ENCODE measurements at regions not wholly inside any gene's neighbourhood (a gene's known extent, or its start where the extent isn't known, plus 50 kb on each side); places are given as distances from the start of the nearest gene placed in this dataset.
"Not testable (repeated sequence)": the region's sequence is repeated elsewhere in the genome, so short reads cannot be mapped to it uniquely, and the experiment has no call there.

DNA sequence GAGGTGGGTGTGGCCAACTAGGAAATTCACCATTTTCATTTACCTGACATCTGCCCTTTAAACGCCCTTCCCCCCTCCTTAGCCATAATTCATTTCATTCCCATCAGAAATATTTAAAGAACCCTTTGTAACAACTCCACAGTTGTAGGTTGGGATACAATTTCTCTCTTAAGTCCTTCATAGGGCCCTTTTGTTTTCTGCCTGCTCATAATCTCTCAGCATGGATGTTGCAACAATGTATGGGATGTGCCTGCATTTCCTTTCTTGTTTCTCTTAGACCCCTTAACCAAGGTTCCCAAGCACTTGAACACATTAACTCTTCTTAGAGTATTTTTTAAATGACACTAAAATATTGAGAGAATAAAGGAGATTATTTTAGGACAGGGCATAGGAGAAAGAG, 51.7 kb upstream of the MYO10 start:
- CTCF ChIA-PET: no interaction called here
- POLR2A ChIA-PET: no interaction called here
- TF ChIP-seq L3MBTL2 (conservative IDR thresholded peaks at IDR 0.05): no peak
- no peak for TF ChIP-seq CTBP1 (IDR thresholded peaks at IDR 0.05; ENCODE audit: borderline replicate concordance)
- TF ChIP-seq FOXM1 (IDR thresholded peaks at IDR 0.05; ENCODE audit: borderline replicate concordance): no peak
- TF ChIP-seq SUZ12 (IDR thresholded peaks at IDR 0.05): no peak
- TF ChIP-seq SP1 (IDR thresholded peaks at IDR 0.05): no peak
- no peak for TF ChIP-seq BHLHE40 (IDR thresholded peaks at IDR 0.05; ENCODE audit: borderline replicate concordance)
- DNase-seq (ENCODE audit: extremely low spot score): no peak

DNA sequence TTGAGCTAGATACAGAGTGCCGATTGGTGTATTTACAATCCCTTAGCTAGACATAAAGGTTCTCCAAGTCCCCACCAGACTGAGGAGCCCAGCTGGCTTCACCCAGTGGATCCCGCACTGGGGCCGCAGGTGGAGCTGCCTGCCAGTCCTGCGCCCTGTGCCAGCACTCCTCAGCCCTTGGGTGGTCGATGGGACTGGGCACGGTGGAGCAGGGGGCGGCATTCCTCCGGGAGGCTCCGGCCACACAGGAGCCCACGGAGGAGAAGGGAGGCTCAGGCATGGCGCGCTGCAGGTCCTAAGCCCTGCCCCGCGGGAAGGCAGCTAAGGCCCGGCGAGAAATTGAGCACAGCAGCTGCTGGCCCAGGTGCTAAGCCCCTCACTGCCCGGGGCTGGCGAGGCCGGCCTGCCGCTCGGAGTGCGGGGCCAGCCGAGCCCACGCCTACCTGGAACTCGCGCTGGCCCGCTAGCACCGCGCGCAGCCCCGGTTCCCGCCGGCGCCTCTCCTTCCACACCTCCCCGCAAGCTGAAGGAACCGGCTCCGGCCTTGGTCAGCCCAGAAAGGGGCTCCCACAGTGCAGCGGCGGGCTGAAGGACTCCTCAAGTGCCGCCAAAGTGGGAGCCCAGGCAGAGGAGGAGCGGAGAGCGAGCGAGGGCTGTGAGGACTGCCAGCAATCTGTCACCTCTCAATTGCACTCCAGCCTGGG, 54.9 kb upstream of the MYO10 start:
- POLR2A ChIA-PET; DNase-seq (ENCODE audit: extremely low spot score); CTCF ChIA-PET: not testable (repeated sequence)

DNA sequence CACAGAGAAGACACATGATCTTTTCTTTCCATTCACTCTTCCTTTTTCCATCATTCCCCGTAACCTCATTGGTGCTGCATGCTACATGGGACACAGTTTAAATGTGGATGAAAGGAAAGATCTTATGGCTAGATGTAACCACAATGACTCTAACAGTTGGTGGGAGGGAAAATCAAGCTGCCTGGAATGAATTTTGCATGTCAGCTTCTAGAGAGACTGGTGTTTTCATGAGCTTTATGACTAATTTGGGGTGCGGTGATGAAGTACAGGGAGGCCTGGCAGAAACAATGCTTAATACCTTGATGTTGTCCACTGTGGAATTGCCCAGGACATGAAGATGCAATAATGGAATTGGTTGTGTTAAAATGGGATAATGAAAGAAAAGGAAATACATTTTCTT, 55.9 kb upstream of the MYO10 start:
- ChIA-PET CTCF (no interaction called here), POLR2A (no interaction called here)
- DNase-seq (ENCODE audit: extremely low spot score): no peak
- no peak for TF ChIP-seq TARDBP (IDR thresholded peaks at IDR 0.05)
- no peak for TF ChIP-seq HDGF (IDR thresholded peaks at IDR 0.05; ENCODE audit: borderline replicate concordance)
- TF ChIP-seq FOXM1 (IDR thresholded peaks at IDR 0.05; ENCODE audit: borderline replicate concordance): no peak
- no peak for TF ChIP-seq NFRKB (IDR thresholded peaks at IDR 0.05)
- TF ChIP-seq, protein P1, sequence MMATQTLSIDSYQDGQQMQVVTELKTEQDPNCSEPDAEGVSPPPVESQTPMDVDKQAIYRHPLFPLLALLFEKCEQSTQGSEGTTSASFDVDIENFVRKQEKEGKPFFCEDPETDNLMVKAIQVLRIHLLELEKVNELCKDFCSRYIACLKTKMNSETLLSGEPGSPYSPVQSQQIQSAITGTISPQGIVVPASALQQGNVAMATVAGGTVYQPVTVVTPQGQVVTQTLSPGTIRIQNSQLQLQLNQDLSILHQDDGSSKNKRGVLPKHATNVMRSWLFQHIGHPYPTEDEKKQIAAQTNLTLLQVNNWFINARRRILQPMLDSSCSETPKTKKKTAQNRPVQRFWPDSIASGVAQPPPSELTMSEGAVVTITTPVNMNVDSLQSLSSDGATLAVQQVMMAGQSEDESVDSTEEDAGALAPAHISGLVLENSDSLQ (IDR thresholded peaks at IDR 0.05): no peak
- no peak for TF ChIP-seq ZNF384 (IDR thresholded peaks at IDR 0.05)
- TF ChIP-seq FOXK2 (IDR thresholded peaks at IDR 0.05): no peak
- no peak for TF ChIP-seq SUZ12 (IDR thresholded peaks at IDR 0.05)
- no peak for TF ChIP-seq L3MBTL2 (conservative IDR thresholded peaks at IDR 0.05)
- no peak for TF ChIP-seq SP1 (IDR thresholded peaks at IDR 0.05)
- no peak for TF ChIP-seq BHLHE40 (IDR thresholded peaks at IDR 0.05; ENCODE audit: borderline replicate concordance)

DNA sequence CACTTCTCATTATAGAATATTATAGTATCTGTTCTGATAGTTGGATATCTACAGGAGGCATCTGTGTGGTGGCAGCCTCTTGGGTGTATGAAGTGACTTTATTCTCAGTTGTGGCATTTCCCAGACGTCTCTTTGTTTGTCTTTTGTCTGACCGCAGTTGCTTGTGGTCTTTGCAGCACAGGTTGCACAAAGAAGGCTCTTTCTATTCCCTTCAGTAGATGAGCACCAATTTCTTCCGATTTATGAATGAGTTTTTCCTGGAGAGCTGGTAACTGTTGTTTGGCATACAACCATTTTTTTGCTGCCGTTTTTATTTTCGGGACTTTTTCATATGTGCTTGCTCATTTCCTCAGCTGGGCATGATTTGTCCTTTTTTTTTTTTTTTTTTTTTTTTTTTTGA, 56.4 kb upstream of the MYO10 start:
- ChIA-PET POLR2A (no interaction called here), CTCF (interaction anchor here (0.7 kb wide), 1 partner anchor 46 kb away, joined by 3 read pairs; no protein-coding TSS in a partner anchor)

DNA sequence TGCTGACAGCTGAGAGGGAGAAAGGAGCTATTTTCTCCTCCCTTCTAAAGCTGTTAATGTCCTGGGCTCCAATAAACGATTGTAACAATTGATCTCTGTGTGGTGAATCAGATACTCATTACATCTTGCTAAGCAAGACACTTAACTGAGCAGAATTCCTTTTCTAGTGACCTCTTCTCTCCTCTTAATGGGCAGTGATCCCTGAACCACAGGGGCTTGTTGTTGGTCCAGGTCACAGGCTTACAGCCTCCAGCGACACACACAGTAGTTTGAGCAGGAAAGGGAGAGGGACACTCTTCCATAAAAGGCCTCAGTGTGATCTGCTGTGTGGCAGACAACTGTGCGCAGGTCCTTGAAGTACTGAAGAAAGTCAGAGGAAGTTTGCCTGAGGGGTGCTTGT, 58.5 kb upstream of the MYO10 start:
- ChIA-PET POLR2A (no interaction called here), CTCF (interaction anchor here (1.5 kb wide), 1 partner anchor 18 kb away, joined by 8 read pairs; no protein-coding TSS in a partner anchor)
- TF ChIP-seq BHLHE40 (IDR thresholded peaks at IDR 0.05; ENCODE audit: borderline replicate concordance) (no peak), ARNT (IDR thresholded peaks at IDR 0.05) (no peak), SUZ12 (IDR thresholded peaks at IDR 0.05) (no peak), HDGF (IDR thresholded peaks at IDR 0.05; ENCODE audit: borderline replicate concordance) (no peak), SP1 (IDR thresholded peaks at IDR 0.05) (no peak), LEF1 (IDR thresholded peaks at IDR 0.05; ENCODE audit: borderline replicate concordance) (no peak), ZNF384 (IDR thresholded peaks at IDR 0.05) (no peak), CTBP1 (IDR thresholded peaks at IDR 0.05; ENCODE audit: borderline replicate concordance) (no peak), FOXA1 (IDR thresholded peaks at IDR 0.05) (no peak), TARDBP (IDR thresholded peaks at IDR 0.05) (no peak)
- TF ChIP-seq, protein P1 (IDR thresholded peaks at IDR 0.05): no peak
- DNase-seq (ENCODE audit: extremely low spot score): no peak

More for the DNA sequence above, 56.4 kb upstream of the MYO10 start:
- no peak for DNase-seq (ENCODE audit: extremely low spot score)
- TF ChIP-seq ARNT (IDR thresholded peaks at IDR 0.05) (no peak), HDGF (IDR thresholded peaks at IDR 0.05; ENCODE audit: borderline replicate concordance) (no peak), L3MBTL2 (conservative IDR thresholded peaks at IDR 0.05) (no peak), ZNF384 (IDR thresholded peaks at IDR 0.05) (no peak), FOXK2 (IDR thresholded peaks at IDR 0.05) (no peak), FOXA1 (IDR thresholded peaks at IDR 0.05) (no peak), SUZ12 (IDR thresholded peaks at IDR 0.05) (no peak), CTBP1 (IDR thresholded peaks at IDR 0.05; ENCODE audit: borderline replicate concordance) (no peak), TARDBP (IDR thresholded peaks at IDR 0.05) (no peak)
- TF ChIP-seq, protein P1 (IDR thresholded peaks at IDR 0.05): no peak

DNA sequence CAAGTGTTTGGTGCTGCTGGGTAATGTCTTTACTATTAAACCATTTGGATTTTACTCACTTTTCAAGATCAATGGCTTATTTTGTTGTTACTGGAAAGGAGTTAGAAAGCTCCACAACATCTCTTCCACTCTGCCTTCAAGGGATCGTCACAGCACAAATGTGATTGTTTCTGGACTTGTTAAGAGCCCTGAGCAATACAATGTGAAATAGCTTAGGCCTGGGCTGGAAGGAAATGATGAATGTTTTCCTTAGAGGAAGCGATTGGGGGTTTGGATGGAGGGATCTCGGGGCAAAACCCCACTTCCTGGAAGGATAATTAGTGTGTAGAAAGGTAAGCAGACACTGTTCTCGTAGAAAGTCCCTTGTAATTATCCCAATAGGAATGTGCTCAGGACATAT, 59.3 kb upstream of the MYO10 start:
- ChIA-PET CTCF (no interaction called here), POLR2A (no interaction called here)
- TF ChIP-seq FOXA1 (IDR thresholded peaks at IDR 0.05): no peak
- TF ChIP-seq HDGF (IDR thresholded peaks at IDR 0.05; ENCODE audit: borderline replicate concordance): no peak
- TF ChIP-seq CTBP1 (IDR thresholded peaks at IDR 0.05; ENCODE audit: borderline replicate concordance): no peak
- no peak for DNase-seq (ENCODE audit: extremely low spot score)

DNA sequence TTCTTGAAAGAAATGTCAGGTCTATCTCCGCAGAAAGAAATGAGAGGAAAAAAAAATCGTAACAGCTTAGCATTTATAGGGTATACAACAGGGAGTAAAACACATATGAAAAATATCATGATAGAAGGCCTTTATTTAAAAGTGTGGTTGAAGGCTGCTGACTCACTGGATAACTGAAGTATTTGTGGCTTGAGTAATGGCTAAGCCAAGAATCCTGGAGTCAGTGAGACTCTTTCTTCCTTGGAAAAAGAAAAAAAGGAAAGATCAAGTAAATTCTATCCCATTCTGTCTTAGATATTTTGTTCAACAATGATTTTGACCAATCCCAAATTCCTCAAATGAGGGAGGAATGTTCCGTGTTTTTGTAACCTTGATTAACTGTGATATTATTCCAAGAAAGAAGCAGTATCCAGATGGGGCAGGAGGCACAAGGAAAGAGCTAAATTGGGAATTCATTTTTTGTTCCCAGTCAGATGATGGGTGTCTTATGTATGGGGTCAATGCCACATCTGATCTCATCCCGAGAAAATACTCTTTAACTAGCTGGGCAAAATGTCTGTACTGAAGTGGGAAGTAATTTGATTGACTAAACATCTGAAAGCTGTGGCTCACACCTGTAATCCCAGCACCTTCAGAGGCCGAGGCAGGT, 64.3 kb upstream of the MYO10 start:
- ChIA-PET CTCF (interaction anchor here (0.5 kb wide), 1 partner anchor 190 kb away, joined by 3 read pairs; no protein-coding TSS in a partner anchor), POLR2A (no interaction called here)
- TF ChIP-seq BHLHE40 (IDR thresholded peaks at IDR 0.05; ENCODE audit: borderline replicate concordance) (no peak), SP1 (IDR thresholded peaks at IDR 0.05) (no peak), SUZ12 (IDR thresholded peaks at IDR 0.05) (no peak), LEF1 (IDR thresholded peaks at IDR 0.05; ENCODE audit: borderline replicate concordance) (no peak), HDGF (IDR thresholded peaks at IDR 0.05; ENCODE audit: borderline replicate concordance) (no peak)
- no peak for DNase-seq (ENCODE audit: extremely low spot score)

Data from HEK293T (cell line).